NCI-H1417 treated with DMSO at 0.1 percent for 48 hours (cell line): ENCODE measurements at regions not wholly inside any gene's neighbourhood (a gene's known extent, or its start where the extent isn't known, plus 50 kb on each side); places are given as distances from the start of the nearest gene placed in this dataset.

Source experiments
- DNase-seq: peaks from one replicate; lab custom pipeline; 2025; lab: John Stamatoyannopoulos, UW

- DNase-seq = no peak
These were observed 710.3 kb downstream of the KCNA4 start for GRCh38 chr11:29306527-29306926.

- DNase-seq = no peak
These were observed 711.2 kb downstream of the KCNA4 start for GRCh38 chr11:29305456-29306232.

GRCh38 chr11:29300420-29300819 lies 716.4 kb downstream of the KCNA4 start:
- DNase-seq = no peak

- no peak for DNase-seq
These were observed 720.1 kb downstream of the KCNA4 start for GRCh38 chr11:29296680-29297079.

- no peak for DNase-seq
These were observed 723.0 kb downstream of the KCNA4 start for GRCh38 chr11:29293825-29294224.

GRCh38 chr11:29282088-29282487 lies 734.7 kb downstream of the KCNA4 start:
- no peak for DNase-seq

GRCh38 chr11:29281271-29281777 lies 735.5 kb downstream of the KCNA4 start:
- DNase-seq = no peak

GRCh38 chr11:29280452-29280851 lies 736.4 kb downstream of the KCNA4 start:
- no peak for DNase-seq

GRCh38 chr11:29279716-29280115 lies 737.1 kb downstream of the KCNA4 start:
- no peak for DNase-seq

- DNase-seq = no peak
These were observed 744.7 kb downstream of the KCNA4 start for GRCh38 chr11:29272019-29272654.

- DNase-seq = no peak
These were observed 745.2 kb downstream of the KCNA4 start for GRCh38 chr11:29271616-29272015.

- DNase-seq = no peak
These were observed 748.1 kb downstream of the KCNA4 start for GRCh38 chr11:29268733-29269132.

GRCh38 chr11:29265792-29266191 lies 751.0 kb downstream of the KCNA4 start:
- DNase-seq = no peak

- DNase-seq = no peak
These were observed 751.4 kb downstream of the KCNA4 start for GRCh38 chr11:29265381-29265780.

- no peak for DNase-seq
These were observed 752.7 kb downstream of the KCNA4 start for GRCh38 chr11:29263971-29264682.

- no peak for DNase-seq
These were observed 755.0 kb downstream of the KCNA4 start for GRCh38 chr11:29261831-29262230.

- no peak for DNase-seq
These were observed 755.7 kb downstream of the KCNA4 start for GRCh38 chr11:29260939-29261705.

GRCh38 chr11:29258411-29258810 lies 758.4 kb downstream of the KCNA4 start:
- no peak for DNase-seq

GRCh38 chr11:29256580-29256979 lies 760.2 kb downstream of the KCNA4 start:
- DNase-seq = no peak

- no peak for DNase-seq
These were observed 761.4 kb downstream of the KCNA4 start for GRCh38 chr11:29255401-29255800.

GRCh38 chr11:29251738-29252137 lies 765.1 kb downstream of the KCNA4 start:
- no peak for DNase-seq

GRCh38 chr11:29249713-29250112 lies 767.1 kb downstream of the KCNA4 start:
- DNase-seq = no peak
